Testis (tissue), 2 donors: ENCODE measurements at regions not wholly inside any gene's neighbourhood (a gene's known extent, or its start where the extent isn't known, plus 50 kb on each side); places are given as distances from the start of the nearest gene placed in this dataset.

Experiments used
- POLR2A ChIP-seq: fragments of 450-650 bp; IDR thresholded peaks from one replicate; pipeline ENCODE4 v1.6.1; 2017; ENCODE audit warnings: antibody characterized with exemption, mild to moderate bottlenecking, moderate library complexity
- TF ChIP-seq, protein P1 (sequence below), 3 experiments: fragments of 450-650 bp in 2 of 3; fragments of 200-600 bp in 1 of 3; sonication (generic) in 1 of 3; IDR thresholded peaks; one replicate each; pipeline ENCODE4 v1.5.1; 2016 to 2019; ENCODE audit warnings: antibody characterized with exemption in 3 of 3, mild to moderate bottlenecking in 2 of 3, moderate library complexity in 1 of 3

DNA sequence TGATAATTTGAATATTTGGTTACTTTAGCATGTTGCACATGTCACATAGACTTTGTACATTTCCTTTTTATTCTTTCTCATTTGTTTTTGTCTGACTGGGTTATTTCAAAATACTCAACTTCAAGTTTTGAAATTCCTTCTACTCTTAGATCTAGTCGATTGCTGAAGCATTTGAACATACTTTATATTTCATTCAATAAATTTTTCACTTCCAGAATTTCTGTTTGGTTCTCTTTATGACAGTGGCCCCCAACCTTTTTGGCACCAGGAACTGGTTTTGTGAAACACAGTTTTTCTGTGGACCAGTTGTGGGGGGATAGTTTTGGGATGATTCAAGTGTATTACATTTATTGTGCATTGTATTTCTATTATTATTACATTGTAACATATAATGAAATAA is 119.8 kb downstream of the COX7C start:
- TF ChIP-seq, protein P1, sequence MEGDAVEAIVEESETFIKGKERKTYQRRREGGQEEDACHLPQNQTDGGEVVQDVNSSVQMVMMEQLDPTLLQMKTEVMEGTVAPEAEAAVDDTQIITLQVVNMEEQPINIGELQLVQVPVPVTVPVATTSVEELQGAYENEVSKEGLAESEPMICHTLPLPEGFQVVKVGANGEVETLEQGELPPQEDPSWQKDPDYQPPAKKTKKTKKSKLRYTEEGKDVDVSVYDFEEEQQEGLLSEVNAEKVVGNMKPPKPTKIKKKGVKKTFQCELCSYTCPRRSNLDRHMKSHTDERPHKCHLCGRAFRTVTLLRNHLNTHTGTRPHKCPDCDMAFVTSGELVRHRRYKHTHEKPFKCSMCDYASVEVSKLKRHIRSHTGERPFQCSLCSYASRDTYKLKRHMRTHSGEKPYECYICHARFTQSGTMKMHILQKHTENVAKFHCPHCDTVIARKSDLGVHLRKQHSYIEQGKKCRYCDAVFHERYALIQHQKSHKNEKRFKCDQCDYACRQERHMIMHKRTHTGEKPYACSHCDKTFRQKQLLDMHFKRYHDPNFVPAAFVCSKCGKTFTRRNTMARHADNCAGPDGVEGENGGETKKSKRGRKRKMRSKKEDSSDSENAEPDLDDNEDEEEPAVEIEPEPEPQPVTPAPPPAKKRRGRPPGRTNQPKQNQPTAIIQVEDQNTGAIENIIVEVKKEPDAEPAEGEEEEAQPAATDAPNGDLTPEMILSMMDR (IDR thresholded peaks at IDR 0.05): no peak
- TF ChIP-seq POLR2A: no peak
